ENCODE measurements at regions not wholly inside any gene's neighbourhood (a gene's known extent, or its start where the extent isn't known, plus 50 kb on each side); places are given as distances from the start of the nearest gene placed in this dataset.
"Not testable (repeated sequence)": the region's sequence is repeated elsewhere in the genome, so short reads cannot be mapped to it uniquely, and the experiment has no call there.

GRCh38 chr12:127944211-127944899 is 322.6 kb upstream of the TMEM132C start:
- Mint-ChIP-seq H3K9me3 (peaks cover 27% of the 10 kb centered on the region), H3K4me3 (no peak overlapping the region), H3K27ac (no peak overlapping the region), H3K4me1 (no peaks in the 10 kb centered on the region), H3K36me3 (ENCODE audit: low read depth) (no peaks in the 10 kb centered on the region), H3K27me3 (no peaks in the 10 kb centered on the region)
- no peak for ATAC-seq
- no peak for DNase-seq

- H3K4me3 Mint-ChIP-seq: no peak overlapping the region
- H3K27me3 Mint-ChIP-seq: no peaks in the 10 kb centered on the region
- ATAC-seq (no peak), DNase-seq (no peak)
- H3K4me1 Mint-ChIP-seq: no peaks in the 10 kb centered on the region
- no peak overlapping the region for H3K27ac Mint-ChIP-seq
- H3K9me3 Mint-ChIP-seq: peaks cover 16% of the 10 kb centered on the region
- no peaks in the 10 kb centered on the region for H3K36me3 Mint-ChIP-seq (ENCODE audit: low read depth)
These were observed 309.8 kb upstream of the TMEM132C start for GRCh38 chr12:127957001-127957660.

- Mint-ChIP-seq H3K27ac (no peak overlapping the region), H3K4me3 (no peak overlapping the region), H3K9me3 (peaks cover 15% of the 10 kb centered on the region), H3K27me3 (no peaks in the 10 kb centered on the region), H3K4me1 (no peaks in the 10 kb centered on the region), H3K36me3 (ENCODE audit: low read depth) (no peaks in the 10 kb centered on the region)
- DNase-seq: no peak
- ATAC-seq: no peak
These were observed 304.7 kb upstream of the TMEM132C start for GRCh38 chr12:127962303-127962702.

GRCh38 chr12:127963933-127964332 is 303.0 kb upstream of the TMEM132C start:
- no peak for DNase-seq
- Mint-ChIP-seq H3K4me3 (no peak overlapping the region), H3K27me3 (no peaks in the 10 kb centered on the region), H3K27ac (no peak overlapping the region), H3K9me3 (peaks cover 20% of the 10 kb centered on the region), H3K4me1 (no peaks in the 10 kb centered on the region), H3K36me3 (ENCODE audit: low read depth) (no peaks in the 10 kb centered on the region)
- ATAC-seq: no peak

GRCh38 chr12:127964717-127965116 is 302.3 kb upstream of the TMEM132C start:
- ATAC-seq: no peak
- H3K27me3 Mint-ChIP-seq: no peaks in the 10 kb centered on the region
- H3K27ac Mint-ChIP-seq: no peak overlapping the region
- no peaks in the 10 kb centered on the region for H3K36me3 Mint-ChIP-seq (ENCODE audit: low read depth)
- DNase-seq: no peak
- H3K9me3 Mint-ChIP-seq: peaks cover 20% of the 10 kb centered on the region
- no peak overlapping the region for H3K4me3 Mint-ChIP-seq
- no peaks in the 10 kb centered on the region for H3K4me1 Mint-ChIP-seq

- DNase-seq (no peak), ATAC-seq (no peak)
- Mint-ChIP-seq H3K9me3 (peaks cover 20% of the 10 kb centered on the region), H3K27ac (no peak overlapping the region), H3K27me3 (no peaks in the 10 kb centered on the region), H3K4me3 (no peak overlapping the region), H3K36me3 (ENCODE audit: low read depth) (no peaks in the 10 kb centered on the region), H3K4me1 (no peaks in the 10 kb centered on the region)
These were observed 300.6 kb upstream of the TMEM132C start for GRCh38 chr12:127966331-127966730.

- Mint-ChIP-seq H3K4me1 (no peaks in the 10 kb centered on the region), H3K4me3 (no peak overlapping the region), H3K9me3 (peaks cover 25% of the 10 kb centered on the region), H3K36me3 (ENCODE audit: low read depth) (no peaks in the 10 kb centered on the region), H3K27me3 (no peaks in the 10 kb centered on the region), H3K27ac (no peak overlapping the region)
- DNase-seq: no peak
- no peak for ATAC-seq
These were observed 296.5 kb upstream of the TMEM132C start for GRCh38 chr12:127970491-127970890.

- no peaks in the 10 kb centered on the region for H3K27me3 Mint-ChIP-seq
- no peak overlapping the region for H3K4me3 Mint-ChIP-seq
- DNase-seq: no peak
- no peaks in the 10 kb centered on the region for H3K36me3 Mint-ChIP-seq (ENCODE audit: low read depth)
- H3K9me3 Mint-ChIP-seq: peaks cover 30% of the 10 kb centered on the region
- ATAC-seq: no peak
- H3K4me1 Mint-ChIP-seq: no peaks in the 10 kb centered on the region
- H3K27ac Mint-ChIP-seq: no peak overlapping the region
These were observed 286.4 kb upstream of the TMEM132C start for GRCh38 chr12:127980585-127980984.

GRCh38 chr12:127981875-127982274 is 285.1 kb upstream of the TMEM132C start:
- H3K4me3 Mint-ChIP-seq: no peak overlapping the region
- no peak overlapping the region for H3K27ac Mint-ChIP-seq
- ATAC-seq: no peak
- no peaks in the 10 kb centered on the region for H3K27me3 Mint-ChIP-seq
- no peaks in the 10 kb centered on the region for H3K4me1 Mint-ChIP-seq
- peaks cover 28% of the 10 kb centered on the region for H3K9me3 Mint-ChIP-seq
- H3K36me3 Mint-ChIP-seq (ENCODE audit: low read depth): no peaks in the 10 kb centered on the region
- no peak for DNase-seq

- ATAC-seq; H3K27me3 Mint-ChIP-seq; H3K4me3 Mint-ChIP-seq; H3K27ac Mint-ChIP-seq; H3K36me3 Mint-ChIP-seq (ENCODE audit: low read depth); DNase-seq; H3K4me1 Mint-ChIP-seq: not testable (repeated sequence)
- peaks cover 17% of the 10 kb centered on the region for H3K9me3 Mint-ChIP-seq
These were observed 283.7 kb upstream of the TMEM132C start for GRCh38 chr12:127983213-127983791.

GRCh38 chr12:127984386-127985055 is 282.4 kb upstream of the TMEM132C start:
- H3K4me3 Mint-ChIP-seq: no peak overlapping the region
- H3K36me3 Mint-ChIP-seq (ENCODE audit: low read depth): no peaks in the 10 kb centered on the region
- no peaks in the 10 kb centered on the region for H3K4me1 Mint-ChIP-seq
- no peaks in the 10 kb centered on the region for H3K27me3 Mint-ChIP-seq
- no peak overlapping the region for H3K27ac Mint-ChIP-seq
- peaks cover 13% of the 10 kb centered on the region for H3K9me3 Mint-ChIP-seq
- ATAC-seq (no peak), DNase-seq (no peak)

- Mint-ChIP-seq H3K4me1 (no peaks in the 10 kb centered on the region), H3K9me3 (peaks cover 17% of the 10 kb centered on the region), H3K27me3 (no peaks in the 10 kb centered on the region), H3K36me3 (ENCODE audit: low read depth) (no peaks in the 10 kb centered on the region), H3K27ac (no peak overlapping the region), H3K4me3 (no peak overlapping the region)
- no peak for ATAC-seq
- no peak for DNase-seq
These were observed 279.6 kb upstream of the TMEM132C start for GRCh38 chr12:127987199-127987901.

- no peaks in the 10 kb centered on the region for H3K27me3 Mint-ChIP-seq
- no peak overlapping the region for H3K27ac Mint-ChIP-seq
- no peaks in the 10 kb centered on the region for H3K4me1 Mint-ChIP-seq
- H3K36me3 Mint-ChIP-seq (ENCODE audit: low read depth): no peaks in the 10 kb centered on the region
- no peak for ATAC-seq
- peaks cover 12% of the 10 kb centered on the region for H3K9me3 Mint-ChIP-seq
- no peak for DNase-seq
- H3K4me3 Mint-ChIP-seq: no peak overlapping the region
These were observed 275.5 kb upstream of the TMEM132C start for GRCh38 chr12:127991485-127991884.

GRCh38 chr12:127998988-127999387 is 268.0 kb upstream of the TMEM132C start:
- no peaks in the 10 kb centered on the region for H3K27me3 Mint-ChIP-seq
- no peak overlapping the region for H3K4me3 Mint-ChIP-seq
- H3K27ac Mint-ChIP-seq: no peak overlapping the region
- DNase-seq: no peak
- peaks cover 16% of the 10 kb centered on the region for H3K9me3 Mint-ChIP-seq
- no peaks in the 10 kb centered on the region for H3K36me3 Mint-ChIP-seq (ENCODE audit: low read depth)
- no peak for ATAC-seq
- H3K4me1 Mint-ChIP-seq: no peaks in the 10 kb centered on the region
